HepG2 (cell line): ENCODE measurements at regions not wholly inside any gene's neighbourhood (a gene's known extent, or its start where the extent isn't known, plus 50 kb on each side); places are given as distances from the start of the nearest gene placed in this dataset.

Experiments used
- ERF ChIP-seq: IDR thresholded peaks from 2 replicates; pipeline ENCODE4 v1.6.1; 2018; ENCODE audit warnings: missing biosample characterization, missing genetic modification reagents
- HBP1 ChIP-seq: IDR thresholded peaks from 2 replicates; pipeline ENCODE4 v1.6.1; 2016; ENCODE audit warnings: low read depth, control low read depth
- JUNB ChIP-seq: sonication (generic); formaldehyde crosslinking; IDR thresholded peaks from 2 replicates; pipeline ENCODE4 v1.8.0; 2022; ENCODE audit warnings: missing genetic modification reagents, mild to moderate bottlenecking, borderline replicate concordance
- POLR2AphosphoS5 ChIP-seq: IDR thresholded peaks from 2 replicates; pipeline ENCODE4 v1.6.1; 2012; ENCODE audit warnings: low read depth, low read length
- ZNF383 ChIP-seq: sonication (generic); formaldehyde crosslinking; IDR thresholded peaks from 2 replicates; pipeline ENCODE4 v1.4.0; 2020; ENCODE audit warnings: missing genetic modification reagents, mild to moderate bottlenecking, borderline replicate concordance
- ZNF770 ChIP-seq: sonication (generic); formaldehyde crosslinking; IDR thresholded peaks from 2 replicates; pipeline ENCODE4 v1.5.0; 2020; ENCODE audit warnings: mild to moderate bottlenecking, missing genetic modification reagents
- TF ChIP-seq, protein P1 (sequence below): IDR thresholded peaks from 2 replicates; pipeline ENCODE4 v1.6.1; 2012; ENCODE audit warnings: inconsistent platforms

- TF ChIP-seq ZNF383 (CRISPR knock-in tag) (no peak), ERF (CRISPR knock-in tag) (no peak), POLR2AphosphoS5 (no peak), HBP1 (CRISPR knock-in tag) (no peak), JUNB (CRISPR knock-in tag) (no peak), ZNF770 (CRISPR knock-in tag) (no peak)
- TF ChIP-seq, protein P1, sequence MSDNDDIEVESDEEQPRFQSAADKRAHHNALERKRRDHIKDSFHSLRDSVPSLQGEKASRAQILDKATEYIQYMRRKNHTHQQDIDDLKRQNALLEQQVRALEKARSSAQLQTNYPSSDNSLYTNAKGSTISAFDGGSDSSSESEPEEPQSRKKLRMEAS, result no peak
Observed at GRCh38 chr2:35887146-35887545, 468.4 kb upstream of the CRIM1 start.
